ENCODE measurements at regions not wholly inside any gene's neighbourhood (a gene's known extent, or its start where the extent isn't known, plus 50 kb on each side); places are given as distances from the start of the nearest gene placed in this dataset.

DNA sequence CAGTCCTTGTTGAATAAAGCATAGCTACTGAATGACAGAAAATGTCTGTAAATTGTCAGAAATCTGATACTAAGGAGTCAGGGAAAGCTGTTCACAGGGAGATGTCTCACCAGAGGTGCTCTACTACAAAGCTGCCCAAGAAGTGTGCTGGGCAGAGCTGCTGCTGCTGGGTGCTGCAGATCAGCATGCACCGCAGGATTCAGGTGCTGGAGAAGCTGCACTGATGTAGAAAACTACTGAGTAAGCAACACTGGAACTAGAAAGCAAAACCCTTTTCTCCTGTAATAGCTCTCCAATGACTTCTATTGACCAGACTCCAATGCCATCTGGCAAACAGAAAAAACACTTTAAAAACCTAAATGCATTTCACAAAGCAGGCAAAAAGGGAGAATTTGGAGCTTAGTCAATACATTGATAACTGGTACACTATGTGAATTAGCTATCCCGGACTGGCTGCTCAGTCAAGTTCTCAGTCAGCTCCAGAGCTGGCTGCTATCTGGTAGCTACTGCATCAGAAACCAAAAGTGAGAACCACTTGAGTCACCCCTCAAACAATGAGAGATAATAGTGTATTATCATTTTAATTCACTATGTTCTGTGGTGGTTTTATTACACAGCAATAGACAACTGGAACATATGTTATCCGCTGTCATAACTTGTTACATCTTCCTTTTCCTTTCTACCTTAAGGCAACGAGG lies 493.1 kb downstream of the CPS1 start:
- no peak for DNase-seq (ENCODE audit: extremely low spot score)
- POLR2A ChIA-PET, result no interaction called here
- TF ChIP-seq LEF1 (IDR thresholded peaks at IDR 0.05; ENCODE audit: borderline replicate concordance) (no peak), NFRKB (IDR thresholded peaks at IDR 0.05) (no peak), FOXM1 (IDR thresholded peaks at IDR 0.05; ENCODE audit: borderline replicate concordance) (no peak), BHLHE40 (IDR thresholded peaks at IDR 0.05; ENCODE audit: borderline replicate concordance) (no peak), FOXK2 (IDR thresholded peaks at IDR 0.05) (no peak), CTBP1 (IDR thresholded peaks at IDR 0.05; ENCODE audit: borderline replicate concordance) (no peak), HDGF (IDR thresholded peaks at IDR 0.05; ENCODE audit: borderline replicate concordance) (no peak)
- CTCF ChIA-PET, result interaction anchor here (1.5 kb wide), 1 partner anchor 14 kb away, joined by 3 read pairs; no protein-coding TSS in a partner anchor

DNA sequence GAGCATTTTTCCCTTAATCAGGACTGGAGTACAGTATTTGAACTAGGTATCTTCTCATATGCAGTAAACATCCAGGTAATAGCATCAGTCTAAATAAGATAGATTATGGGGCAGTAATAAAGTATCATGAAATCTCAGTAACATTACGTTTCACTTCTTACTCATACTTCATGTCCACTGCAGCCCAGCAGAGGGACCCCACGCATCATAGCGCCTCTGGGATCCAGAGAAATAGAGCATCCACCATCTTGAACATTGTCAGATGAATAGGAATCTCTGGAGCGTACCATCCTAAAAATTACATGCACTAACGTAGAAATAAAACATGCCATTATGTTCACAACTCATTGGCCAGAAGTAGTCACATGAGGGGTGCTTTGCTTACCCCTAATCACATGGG lies 499.0 kb downstream of the CPS1 start:
- TF ChIP-seq L3MBTL2 (conservative IDR thresholded peaks at IDR 0.05) (no peak), SP1 (IDR thresholded peaks at IDR 0.05) (no peak), FOXM1 (IDR thresholded peaks at IDR 0.05; ENCODE audit: borderline replicate concordance) (no peak), BHLHE40 (IDR thresholded peaks at IDR 0.05; ENCODE audit: borderline replicate concordance) (no peak), SUZ12 (IDR thresholded peaks at IDR 0.05) (no peak), HDGF (IDR thresholded peaks at IDR 0.05; ENCODE audit: borderline replicate concordance) (no peak), FOXK2 (IDR thresholded peaks at IDR 0.05) (no peak), NFRKB (IDR thresholded peaks at IDR 0.05) (no peak), ELF4 (IDR thresholded peaks at IDR 0.05) (no peak), CTBP1 (IDR thresholded peaks at IDR 0.05; ENCODE audit: borderline replicate concordance) (no peak), TARDBP (IDR thresholded peaks at IDR 0.05) (no peak), FOXA1 (IDR thresholded peaks at IDR 0.05) (no peak), ZNF384 (IDR thresholded peaks at IDR 0.05) (no peak), LEF1 (IDR thresholded peaks at IDR 0.05; ENCODE audit: borderline replicate concordance) (no peak), ARNT (IDR thresholded peaks at IDR 0.05) (no peak)
- TF ChIP-seq, protein P1, sequence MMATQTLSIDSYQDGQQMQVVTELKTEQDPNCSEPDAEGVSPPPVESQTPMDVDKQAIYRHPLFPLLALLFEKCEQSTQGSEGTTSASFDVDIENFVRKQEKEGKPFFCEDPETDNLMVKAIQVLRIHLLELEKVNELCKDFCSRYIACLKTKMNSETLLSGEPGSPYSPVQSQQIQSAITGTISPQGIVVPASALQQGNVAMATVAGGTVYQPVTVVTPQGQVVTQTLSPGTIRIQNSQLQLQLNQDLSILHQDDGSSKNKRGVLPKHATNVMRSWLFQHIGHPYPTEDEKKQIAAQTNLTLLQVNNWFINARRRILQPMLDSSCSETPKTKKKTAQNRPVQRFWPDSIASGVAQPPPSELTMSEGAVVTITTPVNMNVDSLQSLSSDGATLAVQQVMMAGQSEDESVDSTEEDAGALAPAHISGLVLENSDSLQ (IDR thresholded peaks at IDR 0.05), result no peak
- DNase-seq (ENCODE audit: extremely low spot score), result peak; percentile 9
- ChIA-PET CTCF (no interaction called here), POLR2A (no interaction called here)

DNA sequence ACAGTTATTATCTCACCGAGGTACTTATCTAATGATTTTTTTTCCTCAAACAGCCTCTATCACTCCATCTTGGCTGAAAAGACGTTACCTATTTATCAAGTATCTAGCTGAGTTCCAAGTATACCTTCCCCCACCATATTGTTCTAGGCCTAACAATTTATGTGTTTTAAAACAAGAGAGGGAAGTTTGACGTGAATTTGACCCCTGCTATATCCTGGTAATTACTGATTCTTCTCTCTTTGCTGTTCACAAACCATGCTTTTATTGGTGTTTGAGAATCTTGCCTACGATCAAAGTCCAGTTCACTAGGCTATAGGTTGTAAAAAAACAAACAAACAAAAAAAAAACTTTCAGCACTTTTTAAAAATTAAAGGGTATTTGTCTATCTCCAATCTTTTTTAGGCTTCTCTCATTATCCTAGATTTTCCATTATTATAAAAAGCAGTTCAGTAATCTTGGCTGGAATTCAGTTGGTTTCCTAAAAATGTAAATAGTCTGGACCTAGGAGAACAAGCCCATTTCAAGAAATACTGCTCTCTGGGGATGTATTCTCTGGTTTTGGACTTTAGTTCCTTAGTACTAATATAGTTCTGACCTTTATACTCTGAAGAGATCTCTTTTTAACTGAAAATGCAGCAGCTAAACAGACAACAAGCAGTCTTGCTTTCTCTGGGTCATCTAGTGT lies 505.4 kb downstream of the CPS1 start:
- CTCF ChIA-PET, result no interaction called here
- DNase-seq (ENCODE audit: extremely low spot score), result no peak
- POLR2A ChIA-PET, result no interaction called here
- no peak for TF ChIP-seq ELF4 (IDR thresholded peaks at IDR 0.05)
- TF ChIP-seq FOXM1 (IDR thresholded peaks at IDR 0.05; ENCODE audit: borderline replicate concordance), result no peak

DNA sequence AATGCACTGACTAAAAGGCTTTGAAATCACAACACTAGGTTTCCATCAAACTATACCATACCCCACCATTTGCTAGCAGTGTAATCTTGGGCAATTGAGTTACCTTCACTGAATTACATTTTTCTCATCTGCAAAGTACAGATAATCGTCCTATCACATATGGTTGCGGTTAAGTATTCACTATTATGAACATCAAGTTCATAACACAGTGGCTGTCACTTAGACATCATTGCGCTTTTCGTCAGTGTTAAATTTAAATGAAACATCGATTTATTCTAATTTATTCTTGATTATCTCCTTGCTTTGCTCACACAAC lies 505.9 kb downstream of the CPS1 start:
- POLR2A ChIA-PET, result no interaction called here
- CTCF ChIA-PET, result no interaction called here
- no peak for DNase-seq (ENCODE audit: extremely low spot score)
- no peak for TF ChIP-seq LEF1 (IDR thresholded peaks at IDR 0.05; ENCODE audit: borderline replicate concordance)
- no peak for TF ChIP-seq FOXA1 (IDR thresholded peaks at IDR 0.05)
- TF ChIP-seq SP1 (IDR thresholded peaks at IDR 0.05), result no peak
- no peak for TF ChIP-seq ZNF384 (IDR thresholded peaks at IDR 0.05)
- TF ChIP-seq, protein P1 (IDR thresholded peaks at IDR 0.05), result no peak
- no peak for TF ChIP-seq NFRKB (IDR thresholded peaks at IDR 0.05)
- TF ChIP-seq L3MBTL2 (conservative IDR thresholded peaks at IDR 0.05), result no peak
- no peak for TF ChIP-seq FOXK2 (IDR thresholded peaks at IDR 0.05)
- TF ChIP-seq TARDBP (IDR thresholded peaks at IDR 0.05), result no peak
- TF ChIP-seq CTBP1 (IDR thresholded peaks at IDR 0.05; ENCODE audit: borderline replicate concordance), result no peak

DNA sequence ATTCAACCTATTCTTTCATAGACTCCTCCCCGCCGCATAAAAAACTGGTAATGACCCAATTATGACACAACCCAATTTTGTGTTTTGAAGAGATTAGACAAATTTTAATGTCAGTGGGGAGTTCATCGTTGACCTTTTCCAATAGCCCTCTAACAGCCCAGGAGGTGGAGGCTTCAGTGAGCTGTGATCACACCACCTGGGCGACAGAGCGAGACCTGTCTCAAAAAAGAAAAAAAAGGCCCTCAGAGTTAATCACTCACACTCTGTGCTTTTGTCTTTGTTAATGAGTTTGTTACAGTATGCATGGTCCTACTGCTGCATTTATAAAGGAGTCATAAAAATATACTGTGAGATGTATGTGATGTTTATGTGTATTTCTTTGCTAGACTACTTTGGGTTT lies 510.6 kb downstream of the CPS1 start:
- POLR2A ChIA-PET, result no interaction called here
- CTCF ChIA-PET, result no interaction called here
- DNase-seq (ENCODE audit: extremely low spot score), result no peak
- TF ChIP-seq FOXK2 (IDR thresholded peaks at IDR 0.05) (no peak), L3MBTL2 (conservative IDR thresholded peaks at IDR 0.05) (no peak), TARDBP (IDR thresholded peaks at IDR 0.05) (no peak), FOXM1 (IDR thresholded peaks at IDR 0.05; ENCODE audit: borderline replicate concordance) (no peak), BHLHE40 (IDR thresholded peaks at IDR 0.05; ENCODE audit: borderline replicate concordance) (no peak), CTBP1 (IDR thresholded peaks at IDR 0.05; ENCODE audit: borderline replicate concordance) (no peak), HDGF (IDR thresholded peaks at IDR 0.05; ENCODE audit: borderline replicate concordance) (no peak), SUZ12 (IDR thresholded peaks at IDR 0.05) (no peak), NFRKB (IDR thresholded peaks at IDR 0.05) (no peak), SP1 (IDR thresholded peaks at IDR 0.05) (no peak)

DNA sequence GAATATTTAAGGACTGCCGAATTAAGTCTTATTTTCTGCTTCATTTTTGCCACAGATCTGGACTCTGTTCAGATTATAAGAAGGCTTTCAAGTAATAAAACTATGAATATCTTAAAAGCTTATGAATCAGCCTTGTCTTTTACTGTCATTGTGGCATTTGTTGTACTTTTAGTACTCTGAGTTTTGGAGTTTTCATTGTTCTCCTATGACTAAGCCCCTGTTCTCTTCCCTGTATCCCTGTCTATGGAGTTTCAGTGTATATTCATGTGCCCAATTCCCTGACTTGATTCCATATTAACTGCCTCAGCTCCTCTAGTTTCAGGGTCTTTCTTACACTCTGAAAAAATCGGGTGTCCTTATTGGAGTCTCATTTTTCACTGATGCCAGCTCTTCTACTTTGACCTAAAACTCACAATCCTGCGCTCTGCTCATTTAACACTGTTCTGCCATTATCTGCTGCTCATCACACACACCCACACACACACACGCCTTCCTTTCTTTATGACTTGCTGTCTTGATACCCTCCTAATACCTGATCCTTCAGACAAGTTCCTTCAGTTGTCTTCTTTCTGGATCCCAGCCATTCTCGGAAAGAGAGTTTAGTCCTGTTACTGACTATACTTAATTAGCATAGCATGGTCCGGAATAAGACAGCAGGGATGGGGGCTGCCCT lies 511.8 kb downstream of the CPS1 start:
- ChIA-PET CTCF (no interaction called here), POLR2A (no interaction called here)
- TF ChIP-seq FOXK2 (IDR thresholded peaks at IDR 0.05) (no peak), FOXA1 (IDR thresholded peaks at IDR 0.05) (no peak), L3MBTL2 (conservative IDR thresholded peaks at IDR 0.05) (no peak), TARDBP (IDR thresholded peaks at IDR 0.05) (no peak), ELF4 (IDR thresholded peaks at IDR 0.05) (no peak), SP1 (IDR thresholded peaks at IDR 0.05) (no peak)
- TF ChIP-seq, protein P1 (IDR thresholded peaks at IDR 0.05), result no peak
- DNase-seq (ENCODE audit: extremely low spot score), result no peak
